ENCODE measurements at regions not wholly inside any gene's neighbourhood (a gene's known extent, or its start where the extent isn't known, plus 50 kb on each side); places are given as distances from the start of the nearest gene placed in this dataset.
"Not testable (repeated sequence)": the region's sequence is repeated elsewhere in the genome, so short reads cannot be mapped to it uniquely, and the experiment has no call there.

DNA sequence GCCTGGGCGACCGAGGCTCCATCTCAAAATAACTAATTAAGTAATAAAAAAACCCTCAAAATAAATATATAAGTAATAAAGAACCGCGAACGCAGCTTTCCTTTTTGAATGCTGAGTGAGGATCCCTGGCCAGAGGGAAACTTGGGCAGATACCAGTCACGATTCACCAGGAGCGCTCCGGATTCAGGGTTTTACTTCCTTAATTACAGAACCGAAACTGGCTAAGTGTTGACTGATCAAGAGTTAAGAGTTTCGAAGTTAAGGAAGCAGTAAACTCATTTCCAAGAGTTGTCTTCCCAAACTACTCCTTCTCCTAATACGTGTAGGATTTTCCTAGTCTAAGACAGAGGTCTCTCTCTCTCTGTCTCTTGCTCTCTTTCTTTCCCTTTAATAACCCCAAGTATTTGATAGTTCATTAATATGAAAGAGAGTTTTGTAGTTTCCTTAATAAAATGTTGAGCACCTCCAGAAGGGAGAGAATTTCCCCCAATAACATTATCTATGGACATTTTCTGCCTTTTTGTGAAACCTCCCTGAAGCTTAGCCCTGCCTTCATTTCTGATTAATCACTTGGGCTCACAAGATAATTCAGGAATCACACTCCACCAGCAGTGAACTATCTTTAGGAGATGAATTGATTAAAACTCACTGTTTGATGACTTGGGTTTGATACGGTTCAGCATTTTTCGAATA is 61.4 kb upstream of the ZNF217 start:
- no peak for DNase-seq (ENCODE audit: insufficient read length, low spot score, missing footprints)
- H3K4me1 ChIP-seq (ENCODE audit: insufficient read depth, low read length): peaks cover 34% of the 10 kb centered on the region
- peak overlapping the region; percentile 68 for H3K27ac ChIP-seq (ENCODE audit: low read depth, low read length)
- peak overlapping the region; percentile 85 for H2AFZ ChIP-seq (ENCODE audit: low read length)
- no peaks in the 10 kb centered on the region for H3K9me3 ChIP-seq (ENCODE audit: low read depth, low read length)
- no peaks in the 10 kb centered on the region for H4K20me1 ChIP-seq (ENCODE audit: insufficient read depth, low read length)
- TF ChIP-seq, protein P1, sequence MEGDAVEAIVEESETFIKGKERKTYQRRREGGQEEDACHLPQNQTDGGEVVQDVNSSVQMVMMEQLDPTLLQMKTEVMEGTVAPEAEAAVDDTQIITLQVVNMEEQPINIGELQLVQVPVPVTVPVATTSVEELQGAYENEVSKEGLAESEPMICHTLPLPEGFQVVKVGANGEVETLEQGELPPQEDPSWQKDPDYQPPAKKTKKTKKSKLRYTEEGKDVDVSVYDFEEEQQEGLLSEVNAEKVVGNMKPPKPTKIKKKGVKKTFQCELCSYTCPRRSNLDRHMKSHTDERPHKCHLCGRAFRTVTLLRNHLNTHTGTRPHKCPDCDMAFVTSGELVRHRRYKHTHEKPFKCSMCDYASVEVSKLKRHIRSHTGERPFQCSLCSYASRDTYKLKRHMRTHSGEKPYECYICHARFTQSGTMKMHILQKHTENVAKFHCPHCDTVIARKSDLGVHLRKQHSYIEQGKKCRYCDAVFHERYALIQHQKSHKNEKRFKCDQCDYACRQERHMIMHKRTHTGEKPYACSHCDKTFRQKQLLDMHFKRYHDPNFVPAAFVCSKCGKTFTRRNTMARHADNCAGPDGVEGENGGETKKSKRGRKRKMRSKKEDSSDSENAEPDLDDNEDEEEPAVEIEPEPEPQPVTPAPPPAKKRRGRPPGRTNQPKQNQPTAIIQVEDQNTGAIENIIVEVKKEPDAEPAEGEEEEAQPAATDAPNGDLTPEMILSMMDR (IDR thresholded peaks at IDR 0.05; ENCODE audit: extremely low read depth, low read depth, low read length): no peak
- H3K79me2 ChIP-seq (ENCODE audit: insufficient read depth, low read length): no peaks in the 10 kb centered on the region
- no peaks in the 10 kb centered on the region for H3K27me3 ChIP-seq (ENCODE audit: insufficient read depth, low read length)
- H3K4me2 ChIP-seq (ENCODE audit: insufficient read depth, low read length): peak overlapping the region; percentile 73
- no peaks in the 10 kb centered on the region for H3K36me3 ChIP-seq (ENCODE audit: insufficient read depth, low read length)
- H3K4me3 ChIP-seq (ENCODE audit: insufficient read depth, low read length): peak overlapping the region; percentile 37

DNA sequence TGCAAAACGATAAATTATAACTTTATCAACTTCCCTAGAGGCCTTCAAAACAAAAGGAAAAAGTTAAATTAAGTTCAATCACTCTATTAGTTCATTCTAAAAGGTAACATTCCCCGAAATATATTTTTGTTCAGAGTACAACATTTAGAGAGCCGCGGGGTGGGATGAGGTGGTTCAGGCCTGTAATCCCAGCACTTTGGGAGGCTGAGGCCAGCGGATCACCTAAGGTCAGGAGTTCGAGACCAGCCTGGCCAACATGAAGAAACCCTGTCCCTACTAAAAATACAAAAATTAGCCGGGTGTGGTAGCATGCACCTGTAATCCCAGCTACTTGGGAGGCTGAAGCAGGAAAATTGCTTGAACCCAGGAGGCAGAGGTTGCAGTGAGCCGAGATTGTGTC is 60.9 kb upstream of the ZNF217 start:
- H4K20me1 ChIP-seq (ENCODE audit: insufficient read depth, low read length); H3K4me3 ChIP-seq (ENCODE audit: insufficient read depth, low read length); H3K27me3 ChIP-seq (ENCODE audit: insufficient read depth, low read length); DNase-seq (ENCODE audit: insufficient read length, low spot score, missing footprints); H3K36me3 ChIP-seq (ENCODE audit: insufficient read depth, low read length); H3K79me2 ChIP-seq (ENCODE audit: insufficient read depth, low read length); H3K27ac ChIP-seq (ENCODE audit: low read depth, low read length); H2AFZ ChIP-seq (ENCODE audit: low read length); H3K9me3 ChIP-seq (ENCODE audit: low read depth, low read length): not testable (repeated sequence)
- peaks cover 34% of the 10 kb centered on the region for H3K4me1 ChIP-seq (ENCODE audit: insufficient read depth, low read length)
- H3K4me2 ChIP-seq (ENCODE audit: insufficient read depth, low read length): peak overlapping the region; percentile 73

DNA sequence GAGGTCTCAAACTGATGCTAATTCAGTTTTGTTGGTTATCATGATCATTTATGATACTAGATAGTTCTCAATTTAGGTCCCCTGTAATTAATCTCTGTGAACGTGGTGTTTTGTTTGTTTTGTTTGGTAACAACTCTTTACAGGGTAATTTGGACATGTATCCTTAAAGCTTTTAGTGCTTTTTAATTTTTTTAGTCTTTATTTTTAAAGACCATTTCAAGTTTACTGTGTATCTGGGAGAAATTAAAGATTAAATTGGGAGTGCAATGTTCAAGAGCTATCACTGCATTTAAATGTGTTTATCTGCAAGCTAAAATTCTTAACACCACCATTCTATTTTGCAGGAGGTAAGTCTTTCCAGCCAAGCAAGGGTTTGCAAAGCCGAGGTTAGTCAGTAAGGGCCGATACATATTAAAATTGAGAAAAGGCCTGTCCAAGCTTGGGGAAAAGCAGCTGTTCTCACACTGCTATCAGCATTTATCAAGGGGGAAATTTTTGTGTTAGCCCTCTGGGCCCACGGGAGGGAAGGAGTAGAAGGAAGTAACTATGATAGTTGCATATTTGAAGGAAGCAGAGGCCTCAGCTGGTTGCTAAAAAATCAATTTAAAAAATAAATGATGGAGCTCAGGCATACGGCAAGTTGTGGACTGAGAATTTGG is 59.3 kb upstream of the ZNF217 start:
- no peak overlapping the region for H3K4me3 ChIP-seq (ENCODE audit: insufficient read depth, low read length)
- H3K4me2 ChIP-seq (ENCODE audit: insufficient read depth, low read length): peak overlapping the region; percentile 44
- H3K4me1 ChIP-seq (ENCODE audit: insufficient read depth, low read length): peaks cover 34% of the 10 kb centered on the region
- H3K27ac ChIP-seq (ENCODE audit: low read depth, low read length): no peak overlapping the region
- H3K36me3 ChIP-seq (ENCODE audit: insufficient read depth, low read length): no peaks in the 10 kb centered on the region
- DNase-seq (ENCODE audit: insufficient read length, low spot score, missing footprints): no peak
- H4K20me1 ChIP-seq (ENCODE audit: insufficient read depth, low read length): no peaks in the 10 kb centered on the region
- no peaks in the 10 kb centered on the region for H3K27me3 ChIP-seq (ENCODE audit: insufficient read depth, low read length)
- H2AFZ ChIP-seq (ENCODE audit: low read length): peak overlapping the region; percentile 83
- H3K79me2 ChIP-seq (ENCODE audit: insufficient read depth, low read length): no peaks in the 10 kb centered on the region
- TF ChIP-seq, protein P1 (IDR thresholded peaks at IDR 0.05; ENCODE audit: extremely low read depth, low read depth, low read length): no peak
- no peaks in the 10 kb centered on the region for H3K9me3 ChIP-seq (ENCODE audit: low read depth, low read length)

- peaks cover 28% of the 10 kb centered on the region for H3K4me1 ChIP-seq (ENCODE audit: insufficient read depth, low read length)
- H3K79me2 ChIP-seq (ENCODE audit: insufficient read depth, low read length): no peaks in the 10 kb centered on the region
- no peak for DNase-seq (ENCODE audit: insufficient read length, low spot score, missing footprints)
- H3K27ac ChIP-seq (ENCODE audit: low read depth, low read length): no peak overlapping the region
- TF ChIP-seq, protein P1 (IDR thresholded peaks at IDR 0.05; ENCODE audit: extremely low read depth, low read depth, low read length): no peak
- no peaks in the 10 kb centered on the region for H4K20me1 ChIP-seq (ENCODE audit: insufficient read depth, low read length)
- H3K4me3 ChIP-seq (ENCODE audit: insufficient read depth, low read length): no peak overlapping the region
- no peaks in the 10 kb centered on the region for H3K36me3 ChIP-seq (ENCODE audit: insufficient read depth, low read length)
- H3K4me2 ChIP-seq (ENCODE audit: insufficient read depth, low read length): peak overlapping the region; percentile 12
- no peaks in the 10 kb centered on the region for H3K27me3 ChIP-seq (ENCODE audit: insufficient read depth, low read length)
- H3K9me3 ChIP-seq (ENCODE audit: low read depth, low read length): no peaks in the 10 kb centered on the region
- H2AFZ ChIP-seq (ENCODE audit: low read length): peak overlapping the region; percentile 83
Observed at GRCh38 chr20:53652090-53652858, 58.6 kb upstream of the ZNF217 start.

DNA sequence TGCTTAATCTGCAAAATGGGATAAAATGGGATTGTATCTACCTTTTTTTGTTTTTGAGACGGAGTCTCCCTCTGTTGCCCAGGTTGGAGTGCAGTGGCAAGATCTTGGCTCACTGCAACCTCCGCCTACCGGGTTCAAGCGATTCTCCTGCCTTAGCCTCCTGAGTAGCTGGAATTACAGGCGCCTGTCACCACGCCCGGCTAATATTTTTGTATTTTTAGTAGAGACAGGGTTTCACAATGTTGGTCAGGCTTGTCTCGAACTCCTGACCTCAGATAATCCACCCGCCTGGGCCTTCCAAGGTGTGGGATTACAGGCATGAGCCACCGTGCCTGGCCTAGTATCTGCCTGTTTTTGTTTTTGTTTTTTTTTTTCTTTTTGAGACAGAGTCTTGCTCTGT is 55.9 kb upstream of the ZNF217 start:
- not testable (repeated sequence) for H3K4me2 ChIP-seq (ENCODE audit: insufficient read depth, low read length); H3K36me3 ChIP-seq (ENCODE audit: insufficient read depth, low read length); H3K79me2 ChIP-seq (ENCODE audit: insufficient read depth, low read length); DNase-seq (ENCODE audit: insufficient read length, low spot score, missing footprints); H4K20me1 ChIP-seq (ENCODE audit: insufficient read depth, low read length); H3K27me3 ChIP-seq (ENCODE audit: insufficient read depth, low read length); H3K27ac ChIP-seq (ENCODE audit: low read depth, low read length); H3K9me3 ChIP-seq (ENCODE audit: low read depth, low read length); H3K4me3 ChIP-seq (ENCODE audit: insufficient read depth, low read length); H3K4me1 ChIP-seq (ENCODE audit: insufficient read depth, low read length); H2AFZ ChIP-seq (ENCODE audit: low read length)
